Right lobe of liver (tissue), 6 donors: ENCODE measurements at regions not wholly inside any gene's neighbourhood (a gene's known extent, or its start where the extent isn't known, plus 50 kb on each side); places are given as distances from the start of the nearest gene placed in this dataset.

Source experiments
- ATAC-seq, 4 donors: fragments of 200-7000 bp; cut with Tn5 transposase; one replicate each; pipeline ENCODE4 v1.9.1; 2020; ENCODE audit warnings: mild to moderate bottlenecking in 4 of 4, moderate library complexity in 4 of 4
- DNase-seq, 3 donors: peaks; one replicate each; pipeline ENCODE4 v3.0.0-alpha.2; 2020
- H3K27ac ChIP-seq, 3 donors: fragments of 200-600 bp; one replicate each; pipeline ENCODE4 v1.8.0; 2022
- H3K27me3 ChIP-seq, 2 donors: fragments of 200-600 bp; one replicate each; pipeline ENCODE4 v1.8.0; 2022
- H3K36me3 ChIP-seq, 4 donors: fragments of 200-600 bp; sonication (generic) in 1 of 4; one replicate each; pipeline versions ENCODE4 v1.5.1 to v1.8.0; 2017 to 2022; ENCODE audit warnings: control low read depth in 1 of 4
- H3K4me1 ChIP-seq, 4 donors: fragments of 200-600 bp; sonication (generic) in 1 of 4; one replicate each; pipeline versions ENCODE4 v1.5.1 to v1.8.0; 2017 to 2022; ENCODE audit warnings: control low read depth in 1 of 4
- H3K4me3 ChIP-seq, 3 donors: fragments of 200-600 bp; one replicate each; pipeline ENCODE4 v1.8.0; 2022
- H3K9me3 ChIP-seq, 4 donors: fragments of 200-600 bp; sonication (generic) in 1 of 4; one replicate each; pipeline versions ENCODE4 v1.5.1 to v1.8.0; 2017 to 2022; ENCODE audit warnings: control low read depth in 1 of 4
- POLR2A ChIP-seq: fragments of 450-650 bp; IDR thresholded peaks from one replicate; pipeline ENCODE4 v1.6.1; 2017; ENCODE audit warnings: antibody characterized with exemption, mild to moderate bottlenecking
- WGBS: methylation state at CpG from one replicate; pipeline ENCODE4 v1.1.6; 2018; ENCODE audit warnings: low coverage, low lambda C conversion rate; ENCODE audit not compliant: insufficient coverage; ENCODE audit errors: missing lambda C conversion rate; 5-methylcytosine and 5-hydroxymethylcytosine counted together
- intact Hi-C, 2 donors: fragments of 100-400 bp; cut with DNase I; formaldehyde crosslinking; loops; one replicate each; pipeline versions ENCODE4 v1.11.2 to v1.14.1; 2022
- TF ChIP-seq, protein P1 (sequence below), 4 donors: fragments of 200-600 bp in 3 of 4; fragments of 450-650 bp in 1 of 4; IDR thresholded peaks; one replicate each; pipeline versions ENCODE4 v1.5.1 to v1.8.0; 2016 to 2022; ENCODE audit warnings: antibody characterized with exemption in 4 of 4, mild to moderate bottlenecking in 2 of 4
- donor health status: DM: no; HTN: yes; CAD: no.
- donor health status: DM: no; HTN: no; CAD: no.
- donor health status: DM: no; HTN: no; CAD: no.
- donor health status: DM: no; HTN: yes; CAD: no.
- donor health status: DM: no; HTN: yes; CAD: no.

GRCh38 chr6:126880964-126881363 lies 237.5 kb upstream of the RSPO3 start:
- intact Hi-C loops, result no loop called here
- no peaks in the 10 kb centered on the region for H3K4me1 ChIP-seq
- 52% methylated on average over 3 of the region's 3 CpGs for WGBS
- TF ChIP-seq, protein P1, sequence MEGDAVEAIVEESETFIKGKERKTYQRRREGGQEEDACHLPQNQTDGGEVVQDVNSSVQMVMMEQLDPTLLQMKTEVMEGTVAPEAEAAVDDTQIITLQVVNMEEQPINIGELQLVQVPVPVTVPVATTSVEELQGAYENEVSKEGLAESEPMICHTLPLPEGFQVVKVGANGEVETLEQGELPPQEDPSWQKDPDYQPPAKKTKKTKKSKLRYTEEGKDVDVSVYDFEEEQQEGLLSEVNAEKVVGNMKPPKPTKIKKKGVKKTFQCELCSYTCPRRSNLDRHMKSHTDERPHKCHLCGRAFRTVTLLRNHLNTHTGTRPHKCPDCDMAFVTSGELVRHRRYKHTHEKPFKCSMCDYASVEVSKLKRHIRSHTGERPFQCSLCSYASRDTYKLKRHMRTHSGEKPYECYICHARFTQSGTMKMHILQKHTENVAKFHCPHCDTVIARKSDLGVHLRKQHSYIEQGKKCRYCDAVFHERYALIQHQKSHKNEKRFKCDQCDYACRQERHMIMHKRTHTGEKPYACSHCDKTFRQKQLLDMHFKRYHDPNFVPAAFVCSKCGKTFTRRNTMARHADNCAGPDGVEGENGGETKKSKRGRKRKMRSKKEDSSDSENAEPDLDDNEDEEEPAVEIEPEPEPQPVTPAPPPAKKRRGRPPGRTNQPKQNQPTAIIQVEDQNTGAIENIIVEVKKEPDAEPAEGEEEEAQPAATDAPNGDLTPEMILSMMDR (IDR thresholded peaks at IDR 0.05), result no peak
- no peak for TF ChIP-seq POLR2A
- no peaks in the 10 kb centered on the region for H3K9me3 ChIP-seq
- no peaks in the 10 kb centered on the region for H3K27me3 ChIP-seq
- ATAC-seq (no peak), DNase-seq (no peak)
- H3K4me3 ChIP-seq, result no peak overlapping the region
- H3K36me3 ChIP-seq, result no peaks in the 10 kb centered on the region
- no peak overlapping the region for H3K27ac ChIP-seq

- Histone ChIP-seq H3K4me1 (no peaks in the 10 kb centered on the region), H3K27ac (no peak overlapping the region), H3K27me3 (no peaks in the 10 kb centered on the region), H3K36me3 (no peaks in the 10 kb centered on the region), H3K9me3 (no peaks in the 10 kb centered on the region), H3K4me3 (no peak overlapping the region)
- 100% methylated on average over 1 of the region's 1 CpG for WGBS
- TF ChIP-seq, protein P1 (IDR thresholded peaks at IDR 0.05), result no peak
- TF ChIP-seq POLR2A, result no peak
- ATAC-seq (no peak), DNase-seq (no peak)
- intact Hi-C loops, result no loop called here
Observed at GRCh38 chr6:126886106-126886505, 232.4 kb upstream of the RSPO3 start.

DNA sequence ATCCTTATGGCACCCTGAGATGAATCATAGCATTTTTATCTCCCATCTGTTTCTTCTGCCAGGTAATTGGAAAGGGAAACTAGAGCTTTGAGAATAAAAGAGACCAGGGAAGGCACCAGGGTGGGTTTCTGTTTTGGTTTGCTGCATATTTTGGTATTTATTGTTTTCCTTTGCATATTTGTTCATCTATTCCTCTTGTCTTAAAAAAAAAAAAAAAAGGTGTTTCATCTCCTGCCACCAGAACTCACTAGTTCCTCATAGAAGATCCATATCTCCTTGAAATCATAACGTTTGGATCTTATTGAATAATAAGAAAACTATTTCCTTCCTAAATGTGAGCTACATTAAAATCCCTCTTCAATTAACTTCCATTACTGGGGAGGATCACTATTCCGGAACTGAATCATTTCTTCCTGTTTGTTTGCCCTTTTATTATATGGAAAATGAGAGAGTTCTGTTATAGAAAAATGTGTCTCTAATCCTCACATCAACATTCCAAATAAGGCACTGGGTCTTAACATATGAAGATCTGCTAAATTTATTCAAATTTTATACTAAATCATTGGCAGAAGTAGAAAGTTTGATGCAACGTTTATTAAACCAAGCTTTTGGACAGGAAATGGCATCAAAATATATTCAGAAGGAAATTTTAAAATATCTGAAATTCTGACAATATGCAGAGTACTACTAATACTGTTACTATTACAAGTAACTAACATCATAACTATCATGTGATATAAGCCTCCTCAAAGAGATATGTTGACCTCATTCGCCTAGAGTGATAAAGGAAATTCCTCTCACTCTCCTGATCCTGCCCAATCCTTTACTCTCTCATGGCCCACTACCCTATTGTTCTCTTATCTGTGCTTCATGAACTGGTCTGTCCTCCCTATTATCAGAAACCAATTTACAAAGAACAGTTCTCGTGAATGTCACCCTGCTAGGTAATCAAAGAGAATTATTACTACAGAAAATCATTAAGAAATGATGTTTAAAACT lies 229.4 kb upstream of the RSPO3 start:
- intact Hi-C loops, result no loop called here
- WGBS, result 33% methylated on average over 5 of the region's 5 CpGs

DNA sequence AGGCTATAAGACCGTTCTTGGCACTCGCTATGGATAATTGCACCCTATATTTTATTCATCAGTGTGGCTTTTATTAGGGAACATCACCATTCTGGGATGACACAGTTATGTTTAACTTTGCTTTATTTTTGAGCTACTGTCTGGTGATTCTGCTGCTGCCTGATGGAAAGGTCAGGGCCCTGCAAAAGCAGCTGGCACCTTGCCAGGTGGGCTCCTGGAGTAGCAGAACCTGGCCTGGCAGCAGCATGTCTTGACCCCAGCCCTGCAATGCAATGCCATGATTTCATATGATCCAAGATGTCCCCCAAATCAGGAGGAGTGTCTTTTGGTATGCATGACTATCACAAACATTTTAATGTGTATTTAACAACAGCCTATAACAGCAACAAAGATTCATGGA lies 228.4 kb upstream of the RSPO3 start:
- DNase-seq (no peak), ATAC-seq (no peak)
- H3K27ac ChIP-seq, result no peak overlapping the region
- H3K4me1 ChIP-seq, result no peaks in the 10 kb centered on the region
- H3K9me3 ChIP-seq, result no peaks in the 10 kb centered on the region
- intact Hi-C loops, result no loop called here
- no peaks in the 10 kb centered on the region for H3K36me3 ChIP-seq
- no peaks in the 10 kb centered on the region for H3K27me3 ChIP-seq
- TF ChIP-seq POLR2A, result no peak
- TF ChIP-seq, protein P1 (IDR thresholded peaks at IDR 0.05), result no peak
- H3K4me3 ChIP-seq, result no peak overlapping the region
- 68% methylated on average over 2 of the region's 2 CpGs for WGBS

More for the DNA sequence above, 229.4 kb upstream of the RSPO3 start:
- DNase-seq, result no peak
- Histone ChIP-seq H3K27ac (no peak overlapping the region), H3K4me1 (no peaks in the 10 kb centered on the region), H3K36me3 (no peaks in the 10 kb centered on the region), H3K27me3 (no peaks in the 10 kb centered on the region), H3K4me3 (no peak overlapping the region), H3K9me3 (no peaks in the 10 kb centered on the region)
- no peak for TF ChIP-seq POLR2A
- TF ChIP-seq, protein P1 (IDR thresholded peaks at IDR 0.05), result no peak
- no peak for ATAC-seq
